ENCODE measurements at regions not wholly inside any gene's neighbourhood (a gene's known extent, or its start where the extent isn't known, plus 50 kb on each side); places are given as distances from the start of the nearest gene placed in this dataset.
"Not testable (repeated sequence)": the region's sequence is repeated elsewhere in the genome, so short reads cannot be mapped to it uniquely, and the experiment has no call there.

DNA sequence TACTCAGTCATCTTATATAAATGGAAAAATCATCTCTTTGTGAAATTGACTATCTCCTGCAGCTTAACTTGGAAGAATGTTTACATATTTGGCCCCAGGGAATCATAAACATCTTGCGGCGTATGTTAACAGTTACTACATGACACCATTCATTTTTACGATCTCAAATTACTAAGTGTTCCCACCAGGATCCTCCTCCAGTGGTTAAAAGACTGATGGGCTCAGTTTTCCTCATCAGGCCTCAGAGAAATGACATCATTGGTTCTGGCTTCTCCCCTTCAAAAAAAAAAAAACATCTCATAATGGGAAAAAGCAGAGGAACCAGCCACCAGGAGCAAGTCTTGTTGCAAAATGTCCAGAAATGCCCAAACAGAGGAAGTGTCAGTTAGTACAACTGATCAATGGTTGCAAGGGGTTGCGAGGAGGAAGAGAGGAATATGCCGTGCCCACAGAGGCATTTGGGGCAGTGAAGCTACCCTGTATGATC is 70.5 kb upstream of the LIPC start:
- DNase-seq, result peak; percentile 55 to 85 (median 75)

DNA sequence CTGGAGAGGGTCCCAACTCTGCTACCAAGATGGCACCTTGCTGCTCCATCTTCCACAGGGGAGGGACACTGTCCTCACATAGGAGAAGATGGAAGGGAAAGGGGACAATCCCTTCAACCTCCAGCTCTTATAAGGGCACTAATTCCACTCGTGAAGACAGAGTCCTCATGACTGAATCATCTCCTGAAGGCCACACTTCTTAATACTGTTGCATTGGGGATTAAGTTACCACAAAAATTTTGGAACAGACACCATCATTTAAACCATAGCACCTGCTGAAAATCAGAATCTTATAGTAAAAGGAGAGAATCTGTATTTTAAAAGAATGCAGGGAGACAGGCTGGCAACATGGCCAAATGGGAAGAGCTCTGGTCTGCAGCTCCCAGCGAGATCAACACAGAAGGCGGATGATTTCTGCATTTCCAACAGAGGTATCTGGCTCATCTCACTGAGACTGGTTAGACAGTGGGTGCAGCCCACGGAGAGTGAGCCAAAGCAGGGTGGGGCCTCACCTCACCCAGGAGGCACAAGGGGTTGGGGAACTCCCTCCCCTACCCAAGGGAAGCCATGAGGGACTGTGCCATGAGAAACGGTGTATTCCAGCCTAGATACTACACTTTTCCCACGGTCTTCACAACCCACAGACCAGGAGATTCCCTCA is 69.4 kb upstream of the LIPC start:
- peak in 3 of 4 experiments; percentile 46 to 69 (median 58) for DNase-seq

- DNase-seq, result not testable (repeated sequence)
Observed at GRCh38 chr15:58363118-58363517, 68.7 kb upstream of the LIPC start.

DNA sequence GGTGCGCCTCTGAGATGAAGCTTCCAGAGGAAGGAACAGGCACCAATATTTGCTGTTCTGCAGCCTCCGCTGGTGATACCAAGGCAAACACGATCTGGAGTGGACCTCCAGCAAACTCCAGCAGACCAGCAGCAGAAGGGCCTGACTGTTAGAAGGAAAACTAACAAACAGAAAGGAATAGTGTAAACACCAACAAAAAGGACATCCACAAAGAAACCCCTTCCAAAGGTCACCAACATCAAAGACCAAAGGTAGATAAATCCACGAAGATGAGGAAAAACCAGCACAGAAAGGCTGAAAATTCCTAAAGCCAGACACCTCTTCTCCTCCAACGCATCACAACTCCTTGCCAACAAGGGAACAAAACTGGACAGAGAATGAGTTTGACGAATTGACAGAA is 68.1 kb upstream of the LIPC start:
- not testable (repeated sequence) for DNase-seq

DNA sequence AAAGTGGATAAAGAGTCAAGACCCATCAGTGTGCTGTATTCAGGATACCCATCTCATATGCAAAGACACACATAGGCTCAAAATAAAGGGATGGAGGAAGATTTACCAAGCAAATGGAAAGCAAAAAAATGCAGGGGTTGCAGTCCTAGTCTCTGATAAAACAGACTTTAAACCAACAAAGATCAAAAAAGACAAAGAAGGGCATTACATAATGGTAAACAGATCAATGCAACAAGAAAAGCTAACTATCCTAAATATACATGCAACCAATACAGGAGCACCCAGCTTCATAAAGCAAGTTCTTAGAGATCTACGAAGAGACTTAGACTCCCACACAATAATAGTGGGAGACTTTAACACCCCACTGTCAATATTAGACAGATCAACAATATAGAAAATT is 66.7 kb upstream of the LIPC start:
- not testable (repeated sequence) for DNase-seq

DNA sequence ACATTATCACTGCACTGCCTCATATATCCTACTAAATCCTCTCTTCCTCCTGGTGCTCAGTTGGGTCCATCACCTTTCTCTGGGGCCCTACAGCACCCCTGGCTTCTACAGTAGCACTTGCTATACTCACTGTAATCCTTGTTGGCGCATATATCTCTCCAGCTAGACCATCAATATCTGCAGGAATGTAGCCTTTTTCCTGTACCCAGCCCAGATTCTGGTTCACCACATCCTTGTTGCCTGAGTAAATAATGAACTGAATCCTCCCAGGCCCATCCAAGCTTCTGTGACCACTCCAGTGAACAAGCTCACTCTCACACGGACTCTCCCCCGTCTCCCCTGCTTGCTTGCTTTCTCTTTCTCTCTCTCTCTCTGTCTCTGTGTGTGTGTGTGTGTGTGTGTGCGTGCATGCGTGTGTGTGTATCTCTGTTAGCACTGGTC is 62.5 kb upstream of the LIPC start:
- DNase-seq, result no peak

- no peak for DNase-seq
Observed at GRCh38 chr15:58369956-58370355, 61.8 kb upstream of the LIPC start.

DNA sequence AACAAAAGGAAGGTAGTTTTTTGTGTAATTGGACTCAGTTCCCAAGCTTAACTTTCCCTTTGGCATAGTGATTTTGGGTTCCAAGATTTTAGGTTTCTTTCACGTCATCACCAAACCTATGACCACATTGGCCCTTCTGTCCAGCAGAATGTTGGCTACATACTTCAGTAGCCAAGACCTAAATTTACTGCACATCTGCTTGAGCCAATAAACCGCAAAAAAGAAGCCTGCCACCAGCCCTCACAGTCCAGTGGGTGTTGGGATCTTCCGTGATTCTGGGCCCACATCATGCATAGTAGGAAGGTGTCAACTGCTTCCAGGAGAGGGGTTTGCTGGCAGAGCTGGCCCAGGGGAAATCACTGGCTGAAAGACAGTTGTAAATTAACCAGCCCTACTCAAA is 57.6 kb upstream of the LIPC start:
- DNase-seq, result no peak

DNA sequence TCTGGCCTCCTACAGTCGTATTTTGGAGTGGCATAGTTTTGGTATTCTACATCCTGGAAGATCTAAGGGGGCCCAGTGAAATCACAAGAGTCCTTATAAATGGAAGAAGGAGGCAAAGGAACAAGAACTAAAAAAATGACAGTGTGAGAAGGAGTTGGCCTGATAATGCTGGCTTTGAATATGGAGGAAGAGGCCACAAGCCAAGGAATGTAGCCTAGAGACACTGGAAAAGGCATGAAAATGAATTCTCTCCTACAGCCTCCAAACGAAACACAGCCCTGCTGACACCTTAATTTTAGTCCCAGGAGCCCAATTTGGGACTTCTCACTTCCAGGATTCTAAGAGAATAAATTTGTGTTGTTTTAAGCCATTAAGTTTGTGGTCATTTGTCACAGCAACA is 54.6 kb upstream of the LIPC start:
- DNase-seq, result no peak

- no peak for DNase-seq
Observed at GRCh38 chr15:58378241-58379085, 53.3 kb upstream of the LIPC start.

DNA sequence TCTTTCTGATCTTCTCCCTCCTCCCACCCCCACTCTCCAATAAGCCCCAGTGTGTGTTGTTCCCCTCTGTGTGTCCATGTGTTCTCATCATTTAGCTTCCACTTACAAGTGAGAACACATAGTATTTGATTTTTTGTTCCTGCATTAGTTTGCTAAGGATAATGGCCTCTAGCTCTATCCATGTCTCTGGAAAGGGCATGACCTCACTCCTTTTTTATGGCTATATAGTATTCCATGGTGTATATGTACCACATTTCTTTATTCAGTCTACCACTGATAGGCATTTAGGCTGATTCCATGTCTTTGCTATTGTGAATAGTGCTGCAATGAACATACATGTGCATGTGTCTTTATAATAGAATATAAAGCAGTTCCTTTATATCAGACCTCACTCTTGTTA is 52.3 kb upstream of the LIPC start:
- not testable (repeated sequence) for DNase-seq

DNA sequence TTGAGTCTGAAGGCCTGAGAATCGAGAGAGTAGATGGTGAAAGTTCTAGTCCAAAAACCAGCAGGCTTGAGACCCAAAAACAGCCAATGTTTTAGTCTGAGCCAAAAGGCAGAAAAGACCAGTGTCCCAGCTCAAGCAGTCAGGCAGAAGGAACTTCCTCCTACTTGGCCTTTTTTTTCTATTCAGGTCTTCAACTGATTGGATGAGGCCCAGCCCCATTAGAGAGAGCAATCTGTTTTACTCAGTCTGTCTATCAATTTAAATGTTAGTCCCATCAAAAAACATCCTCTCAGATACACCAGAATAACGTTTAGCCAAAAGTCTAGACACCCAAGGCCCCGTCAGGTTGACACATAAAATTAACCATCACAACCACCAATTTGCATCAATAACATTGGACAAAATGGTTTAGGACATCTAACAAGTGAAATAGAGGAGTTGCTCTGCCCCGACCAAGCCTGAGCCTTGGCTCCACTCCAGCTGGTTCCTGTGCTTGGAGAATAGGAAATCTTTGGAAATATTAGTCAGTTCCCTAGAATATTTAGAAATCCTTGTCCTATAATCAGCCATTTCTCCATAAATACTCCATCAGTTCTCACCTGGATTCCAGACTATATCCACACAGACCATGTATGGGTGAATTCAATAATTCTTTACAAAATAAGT is 51.4 kb upstream of the LIPC start:
- DNase-seq, result peak in 2 of 4 experiments; percentile 27 to 28

GRCh38 chr15:58381697-58382096 is 50.1 kb upstream of the LIPC start:
- DNase-seq, result peak in 3 of 4 experiments; percentile 40 to 43 (median 40)
